WTC11 (cell line): ENCODE measurements at regions not wholly inside any gene's neighbourhood (a gene's known extent, or its start where the extent isn't known, plus 50 kb on each side); places are given as distances from the start of the nearest gene placed in this dataset.
"Not testable (repeated sequence)": the region's sequence is repeated elsewhere in the genome, so short reads cannot be mapped to it uniquely, and the experiment has no call there.

Experiments
- ATAC-seq: fragments of 200-7000 bp; cut with Tn5 transposase; 2 replicates; pipeline ENCODE4 v1.10.0; 2021; ENCODE audit warnings: mild to moderate bottlenecking, moderate library complexity
- CTCF ChIA-PET: fragments of 300-600 bp; sonication (Branson Sonifier 250); formaldehyde crosslinking; loops from one replicate; lab custom pipeline; 2021; ENCODE audit warnings: antibody characterized with exemption; lab: Charles Lee
- POLR2A ChIA-PET: fragments of 350-600 bp; sonication (Branson Sonifier 250); formaldehyde crosslinking; loops from one replicate; lab custom pipeline; 2021; ENCODE audit warnings: antibody characterized with exemption; lab: Charles Lee
- DNase-seq: peaks from one replicate; pipeline ENCODE4 v3.0.0; 2021; ENCODE audit warnings: low spot score
- H3K27ac Mint-ChIP-seq: 2 replicates; pipeline ENCODE4 v1.8.0; 2021; ENCODE audit warnings: mixed read lengths
- H3K27me3 Mint-ChIP-seq: 2 replicates; pipeline ENCODE4 v1.8.0; 2021; ENCODE audit warnings: low read depth, mild to moderate bottlenecking, moderate library complexity, mixed read lengths
- H3K36me3 Mint-ChIP-seq: 2 replicates; pipeline ENCODE4 v1.8.0; 2021; ENCODE audit warnings: mixed read lengths
- H3K4me1 Mint-ChIP-seq: 2 replicates; pipeline ENCODE4 v1.8.0; 2022; ENCODE audit warnings: mixed read lengths
- H3K4me3 Mint-ChIP-seq: 2 replicates; pipeline ENCODE4 v1.8.0; 2021; ENCODE audit warnings: mild to moderate bottlenecking, moderate library complexity, mixed read lengths
- H3K9me3 Mint-ChIP-seq: 2 replicates; pipeline ENCODE4 v1.8.0; 2021; ENCODE audit warnings: mixed read lengths
- ATF1 ChIP-seq: sonication (generic); formaldehyde crosslinking; IDR thresholded peaks from 2 replicates; pipeline ENCODE4 v1.8.1; 2023; ENCODE audit warnings: mild to moderate bottlenecking, moderate library complexity, missing genetic modification reagents
- ATF6 ChIP-seq: sonication (generic); formaldehyde crosslinking; IDR thresholded peaks from 2 replicates; pipeline ENCODE4 v1.8.1; 2023; ENCODE audit warnings: mild to moderate bottlenecking, missing genetic modification reagents
- CREM ChIP-seq: sonication (generic); formaldehyde crosslinking; IDR thresholded peaks from 2 replicates; pipeline ENCODE4 v1.8.1; 2022; ENCODE audit warnings: mild to moderate bottlenecking, missing genetic modification reagents, moderate library complexity
- E2F5 ChIP-seq: sonication (generic); formaldehyde crosslinking; IDR thresholded peaks from 2 replicates; pipeline ENCODE4 v1.8.1; 2022; ENCODE audit warnings: mild to moderate bottlenecking, moderate library complexity, missing genetic modification reagents
- IRF2 ChIP-seq: sonication (generic); formaldehyde crosslinking; IDR thresholded peaks from 2 replicates; pipeline ENCODE4 v1.8.0; 2022; ENCODE audit warnings: low read depth, missing genetic modification reagents, borderline replicate concordance
- JUN ChIP-seq: sonication (generic); formaldehyde crosslinking; IDR thresholded peaks from 2 replicates; pipeline ENCODE4 v1.8.0; 2023; ENCODE audit warnings: mild to moderate bottlenecking, missing genetic modification reagents
- NFE2L1 ChIP-seq: sonication (generic); formaldehyde crosslinking; IDR thresholded peaks from 2 replicates; pipeline ENCODE4 v1.8.1; 2023; ENCODE audit warnings: missing genetic modification reagents
- NR3C1 ChIP-seq: sonication (generic); formaldehyde crosslinking; conservative IDR thresholded peaks from 2 replicates; pipeline ENCODE4 v1.8.1; 2023; ENCODE audit warnings: low read depth, mild to moderate bottlenecking, missing genetic modification reagents
- OVOL2 ChIP-seq: fragments of 250-450 bp; sonication (Bioruptor Pico); IDR thresholded peaks from 2 replicates; pipeline ENCODE4 v1.9.0; 2021; ENCODE audit warnings: mild to moderate bottlenecking, borderline replicate concordance
- PRRX2 ChIP-seq: fragments of 250-450 bp; sonication (Bioruptor Pico); IDR thresholded peaks from 2 replicates; pipeline ENCODE4 v1.8.0; 2021; ENCODE audit warnings: mild to moderate bottlenecking
- TEAD1 ChIP-seq: sonication (generic); formaldehyde crosslinking; IDR thresholded peaks from 2 replicates; pipeline ENCODE4 v1.8.0; 2022; ENCODE audit warnings: mild to moderate bottlenecking, missing genetic modification reagents
- ZBTB43 ChIP-seq: sonication (generic); formaldehyde crosslinking; IDR thresholded peaks from 2 replicates; pipeline ENCODE4 v1.8.1; 2023; ENCODE audit warnings: mild to moderate bottlenecking, missing genetic modification reagents
- ZMAT4 ChIP-seq: fragments of 250-450 bp; sonication (Bioruptor Pico); IDR thresholded peaks from 2 replicates; pipeline ENCODE4 v1.9.0; 2021; ENCODE audit warnings: mild to moderate bottlenecking
- ZNF219 ChIP-seq: sonication (generic); formaldehyde crosslinking; IDR thresholded peaks from 2 replicates; pipeline ENCODE4 v1.8.0; 2023; ENCODE audit warnings: missing genetic modification reagents, mild to moderate bottlenecking, borderline replicate concordance
- ZNF423 ChIP-seq: fragments of 250-450 bp; sonication (Bioruptor Pico); IDR thresholded peaks from 2 replicates; pipeline ENCODE4 v2.1.2; 2022; ENCODE audit warnings: mild to moderate bottlenecking, moderate library complexity
- ZSCAN18 ChIP-seq: fragments of 250-450 bp; sonication (Bioruptor Pico); IDR thresholded peaks from 2 replicates; pipeline ENCODE4 v2.1.2; 2022; ENCODE audit warnings: mild to moderate bottlenecking, moderate library complexity

- CTCF ChIA-PET, result interaction anchor here (0.8 kb wide), 1 partner anchor 15 kb away, joined by 3 read pairs; no protein-coding TSS in a partner anchor
- Mint-ChIP-seq H3K4me3 (peak overlapping the region; percentile 15), H3K27ac (peak overlapping the region; percentile 99), H3K36me3 (peaks cover 38% of the 10 kb centered on the region), H3K9me3 (peaks cover 32% of the 10 kb centered on the region), H3K4me1 (peaks cover 32% of the 10 kb centered on the region)
- DNase-seq, ATAC-seq, H3K27me3 Mint-ChIP-seq, POLR2A ChIA-PET: not testable (repeated sequence)
- TF ChIP-seq TEAD1 (peak; percentile 63; the same call in 1 of the 2 replicates), ZMAT4 (CRISPR knock-in tag) (0 out of 2 replicates have a peak, but pooled peaks have one; percentile 50)
These were observed 262.0 kb upstream of the MTMR8 start for GRCh38 chrX:64657229-64657628.

- H3K36me3 Mint-ChIP-seq, result peaks cover 21% of the 10 kb centered on the region
- no peak for TF ChIP-seq ZSCAN18 (CRISPR knock-in tag)
- TF ChIP-seq JUN (CRISPR knock-in tag), result no peak
- TF ChIP-seq CREM (CRISPR knock-in tag), result no peak
- no peak for TF ChIP-seq ZNF423 (CRISPR knock-in tag)
- no peak for TF ChIP-seq ZBTB43
- no peak for TF ChIP-seq IRF2 (CRISPR knock-in tag)
- TF ChIP-seq PRRX2, result no peak
- TF ChIP-seq ATF6 (CRISPR knock-in tag), result no peak
- TF ChIP-seq NR3C1, result no peak
- TF ChIP-seq ATF1, result no peak
- TF ChIP-seq OVOL2, result no peak
- no peak for TF ChIP-seq E2F5 (CRISPR knock-in tag)
- no peak for TF ChIP-seq ZNF219
- TF ChIP-seq NFE2L1, result no peak
- H3K27ac Mint-ChIP-seq, result no peak overlapping the region
- H3K27me3 Mint-ChIP-seq, result no peaks in the 10 kb centered on the region; the same call in 1 of the 2 replicates
- H3K4me1 Mint-ChIP-seq, result no peaks in the 10 kb centered on the region
- no peak overlapping the region for H3K4me3 Mint-ChIP-seq
- peaks cover 32% of the 10 kb centered on the region for H3K9me3 Mint-ChIP-seq
- ATAC-seq (no peak; the same call in 1 of the 2 replicates), DNase-seq (peak; percentile 17)
- CTCF ChIA-PET, result interaction anchor here (0.6 to 1.0 kb wide), 5 partner anchors 15 to 72 kb away, joined by 3 read pairs; no protein-coding TSS in a partner anchor
- POLR2A ChIA-PET, result no interaction called here
These were observed 247.2 kb upstream of the MTMR8 start for GRCh38 chrX:64642482-64642881.
